IMR-90 (cell line): ENCODE measurements at regions not wholly inside any gene's neighbourhood (a gene's known extent, or its start where the extent isn't known, plus 50 kb on each side); places are given as distances from the start of the nearest gene placed in this dataset.

Experiments
- ATAC-seq: fragments of 200-7000 bp; cut with Tn5 transposase; 2 replicates; pipeline ENCODE4 v1.9.1; 2020; ENCODE audit warnings: low read depth, mild to moderate bottlenecking, moderate library complexity
- BruUV-seq: library from RNA; stranded (reverse); fragments of 400-500 nt; replicated peaks from 2 replicates; lab custom pipeline; 2021; lab: Mats Ljungman, UMichigan
- CTCF ChIA-PET: fragments of 300-600 bp; formaldehyde crosslinking; extraction: SDS; loops from one replicate; lab custom pipeline; 2021; ENCODE audit warnings: antibody characterized with exemption; lab: Yijun Ruan, JAX
- POLR2A ChIA-PET: fragments of 300-600 bp; sonication (Branson Sonifier 250); formaldehyde crosslinking; loops from one replicate; lab custom pipeline; 2022; ENCODE audit warnings: antibody characterized with exemption; ENCODE audit not compliant: unreplicated experiment; lab: Charles Lee
- DNase-seq: peaks from one replicate; pipeline ENCODE4 v3.0.0; 2013
- H2AFZ ChIP-seq: replicated peaks from 2 replicates; pipeline ENCODE3; 2013; ENCODE audit warnings: low read length, mild to moderate bottlenecking; ENCODE audit not compliant: poor library complexity
- H2AK5ac ChIP-seq: 2 replicates; pipeline ENCODE4 v1.6.1; 2013; ENCODE audit warnings: low read depth, low read length, inconsistent platforms
- H2AK9ac ChIP-seq: replicated peaks from 2 replicates; pipeline ENCODE3; 2013; ENCODE audit warnings: mild to moderate bottlenecking, low read depth, low read length, moderate library complexity; ENCODE audit not compliant: poor library complexity
- H2BK120ac ChIP-seq: 2 replicates; pipeline ENCODE4 v1.6.1; 2013; ENCODE audit warnings: low read depth, low read length, inconsistent platforms
- H2BK15ac ChIP-seq: 3 replicates; pipeline ENCODE4 v1.6.1; 2013; ENCODE audit warnings: low read depth, low read length, inconsistent platforms
- H2BK20ac ChIP-seq: 2 replicates; pipeline ENCODE4 v1.6.1; 2013; ENCODE audit warnings: low read depth, mild to moderate bottlenecking, inconsistent platforms, low read length, moderate library complexity
- H2BK5ac ChIP-seq: 2 replicates; pipeline ENCODE4 v1.6.1; 2013; ENCODE audit warnings: mild to moderate bottlenecking, low read depth, low read length, inconsistent platforms; ENCODE audit not compliant: poor library complexity, severe bottlenecking
- H3K14ac ChIP-seq: replicated peaks from 2 replicates; pipeline ENCODE4 v1.6.1; 2013; ENCODE audit warnings: low read depth, low read length, inconsistent platforms
- H3K18ac ChIP-seq: 2 replicates; pipeline ENCODE4 v1.6.1; 2013; ENCODE audit warnings: low read depth, low read length, control low read depth
- H3K23ac ChIP-seq: 2 replicates; pipeline ENCODE4 v1.6.1; 2013; ENCODE audit warnings: low read depth, low read length, inconsistent platforms
- H3K27ac ChIP-seq: 2 replicates; pipeline ENCODE4 v1.5.1; 2013; ENCODE audit warnings: mild to moderate bottlenecking, control low read depth, low read length; ENCODE audit not compliant: insufficient read depth
- H3K27me3 ChIP-seq: 2 replicates; pipeline ENCODE4 v1.6.1; 2013; ENCODE audit warnings: low read length; ENCODE audit not compliant: control insufficient read depth, insufficient read depth
- H3K36me3 ChIP-seq: 2 replicates; pipeline ENCODE4 v1.6.1; 2013; ENCODE audit warnings: low read length, mixed read lengths; ENCODE audit not compliant: control insufficient read depth, insufficient read depth
- H3K4ac ChIP-seq: 2 replicates; pipeline ENCODE4 v1.6.1; 2013; ENCODE audit warnings: low read depth, low read length, inconsistent platforms
- H3K4me1 ChIP-seq: 2 replicates; pipeline ENCODE4 v1.6.1; 2013; ENCODE audit warnings: low read length, mixed read lengths; ENCODE audit not compliant: control insufficient read depth, insufficient read depth
- H3K4me2 ChIP-seq: 2 replicates; pipeline ENCODE4 v1.6.1; 2013; ENCODE audit warnings: low read depth, mild to moderate bottlenecking, control low read depth, low read length, moderate library complexity
- H3K4me3 ChIP-seq: 2 replicates; pipeline ENCODE4 v1.5.1; 2013; ENCODE audit warnings: low read depth, mild to moderate bottlenecking, control low read depth, low read length, moderate library complexity; ENCODE audit not compliant: insufficient read depth
- H3K56ac ChIP-seq: 2 replicates; pipeline ENCODE4 v1.6.1; 2013; ENCODE audit warnings: low read length, inconsistent platforms; ENCODE audit not compliant: insufficient read depth; ENCODE audit errors: extremely low read depth
- H3K79me1 ChIP-seq, 2 experiments: 2 replicates each; pipeline ENCODE4 v1.6.1; 2013; ENCODE audit warnings: low read length in 2 of 2, inconsistent platforms in 1 of 2, low read depth in 1 of 2
- H3K9ac ChIP-seq: 2 replicates; pipeline ENCODE4 v1.6.1; 2013; ENCODE audit warnings: low read depth, low read length, control low read depth
- H3K9me1 ChIP-seq: 2 replicates; pipeline ENCODE4 v1.6.1; 2013; ENCODE audit warnings: low read length, inconsistent platforms; ENCODE audit not compliant: insufficient read depth
- H3K9me3 ChIP-seq: 2 replicates; pipeline ENCODE4 v1.6.1; 2013; ENCODE audit warnings: low read length; ENCODE audit not compliant: control insufficient read depth, insufficient read depth
- H4K20me1 ChIP-seq: 2 replicates; pipeline ENCODE4 v1.6.1; 2013; ENCODE audit warnings: low read length, inconsistent platforms; ENCODE audit not compliant: insufficient read depth
- H4K5ac ChIP-seq: 2 replicates; pipeline ENCODE4 v1.6.1; 2013; ENCODE audit warnings: mild to moderate bottlenecking, low read depth, low read length, control low read depth
- H4K8ac ChIP-seq, 2 experiments: 2 replicates each; pipeline ENCODE4 v1.6.1; 2013; ENCODE audit warnings: low read depth in 2 of 2, low read length in 2 of 2, control low read depth in 1 of 2, inconsistent platforms in 1 of 2
- H4K91ac ChIP-seq: 2 replicates; pipeline ENCODE4 v1.6.1; 2013; ENCODE audit warnings: low read depth, low read length, inconsistent platforms; ENCODE audit not compliant: insufficient read depth
- BHLHE40 ChIP-seq: fragments of 150-350 bp; IDR thresholded peaks from 2 replicates; pipeline ENCODE4 v1.6.1; 2016; ENCODE audit warnings: mild to moderate bottlenecking, low read depth, low read length
- CEBPB ChIP-seq: IDR thresholded peaks from 2 replicates; pipeline ENCODE4 v1.6.1; 2012; ENCODE audit warnings: low read depth, low read length, improper control_type of control experiment
- CHD1 ChIP-seq: IDR thresholded peaks from 2 replicates; pipeline ENCODE4 v1.6.1; 2012; ENCODE audit warnings: low read depth, low read length, improper control_type of control experiment
- FOS ChIP-seq: fragments of 150-350 bp; IDR thresholded peaks from 2 replicates; pipeline ENCODE4 v1.6.1; 2016; ENCODE audit warnings: low read depth, low read length
- MAFK ChIP-seq: IDR thresholded peaks from 2 replicates; pipeline ENCODE4 v1.6.1; 2012; ENCODE audit warnings: low read depth, low read length, improper control_type of control experiment
- MAZ ChIP-seq: IDR thresholded peaks from 2 replicates; pipeline ENCODE4 v1.6.1; 2012; ENCODE audit warnings: low read depth, mild to moderate bottlenecking, low read length, improper control_type of control experiment, moderate library complexity, borderline replicate concordance
- MXI1 ChIP-seq: IDR thresholded peaks from 2 replicates; pipeline ENCODE4 v1.6.1; 2012; ENCODE audit warnings: low read depth, mild to moderate bottlenecking, low read length, moderate library complexity, borderline replicate concordance
- NFE2L2 ChIP-seq: fragments of 150-350 bp; IDR thresholded peaks from 2 replicates; pipeline ENCODE4 v1.6.1; 2016; ENCODE audit warnings: low read depth, mild to moderate bottlenecking, low read length
- POLR2A ChIP-seq: IDR thresholded peaks from 2 replicates; pipeline ENCODE4 v1.6.1; 2012; ENCODE audit warnings: mild to moderate bottlenecking, low read depth, low read length
- RAD21 ChIP-seq: IDR thresholded peaks from 2 replicates; pipeline ENCODE4 v1.6.1; 2012; ENCODE audit warnings: low read length, improper control_type of control experiment
- RCOR1 ChIP-seq: IDR thresholded peaks from 2 replicates; pipeline ENCODE4 v1.6.1; 2012; ENCODE audit warnings: mild to moderate bottlenecking, low read length, improper control_type of control experiment; ENCODE audit not compliant: insufficient replicate concordance
- RFX5 ChIP-seq: IDR thresholded peaks from 2 replicates; pipeline ENCODE4 v1.8.0; 2012; ENCODE audit warnings: low read depth, mild to moderate bottlenecking, low read length, moderate library complexity
- SMC3 ChIP-seq: fragments of 150-350 bp; IDR thresholded peaks from 2 replicates; pipeline ENCODE4 v1.6.1; 2016; ENCODE audit warnings: low read depth, mild to moderate bottlenecking, antibody characterized with exemption, low read length, moderate library complexity
- USF2 ChIP-seq: fragments of 150-350 bp; IDR thresholded peaks from 2 replicates; pipeline ENCODE4 v1.6.1; 2017; ENCODE audit warnings: mild to moderate bottlenecking, antibody characterized with exemption, low read length, low read depth
- WGBS, 2 experiments: methylation state at CpG; one replicate each; pipeline versions ENCODE4 v1.1.5 to v1.1.7; 2013; ENCODE audit warnings: missing lambda C conversion rate in 2 of 2; ENCODE audit not compliant: insufficient read length in 1 of 2; ENCODE audit errors: extremely low coverage in 2 of 2; 5-methylcytosine and 5-hydroxymethylcytosine counted together
- dilution Hi-C: fragments of 300-500 bp; cut with HindIII; formaldehyde crosslinking; loops from one replicate; pipeline ENCODE4 v1.14.3; 2018; ENCODE audit warnings: low sequenced_read_pairs; ENCODE audit not compliant: unreplicated experiment
- in situ Hi-C: fragments of 300-500 bp; cut with MboI; formaldehyde crosslinking; loops from 3 replicates; pipeline ENCODE4 v1.14.3; 2019; ENCODE audit warnings: low sequenced_read_pairs, inconsistent platforms, mixed read lengths
- intact Hi-C: fragments of 100-400 bp; cut with micrococcal nuclease; formaldehyde crosslinking; loops from 2 replicates; pipeline ENCODE4 v1.10.0; 2022
- TF ChIP-seq, protein P1 (sequence below): fragments of 150-350 bp; IDR thresholded peaks from 2 replicates; pipeline ENCODE4 v1.6.1; 2016; ENCODE audit warnings: low read depth, mild to moderate bottlenecking, low read length, moderate library complexity, borderline replicate concordance
- TF ChIP-seq, protein P2 (sequence below): conservative IDR thresholded peaks from 2 replicates; pipeline ENCODE4 v1.5.1; 2012; ENCODE audit warnings: mild to moderate bottlenecking, low read depth, low read length, improper control_type of control experiment

DNA sequence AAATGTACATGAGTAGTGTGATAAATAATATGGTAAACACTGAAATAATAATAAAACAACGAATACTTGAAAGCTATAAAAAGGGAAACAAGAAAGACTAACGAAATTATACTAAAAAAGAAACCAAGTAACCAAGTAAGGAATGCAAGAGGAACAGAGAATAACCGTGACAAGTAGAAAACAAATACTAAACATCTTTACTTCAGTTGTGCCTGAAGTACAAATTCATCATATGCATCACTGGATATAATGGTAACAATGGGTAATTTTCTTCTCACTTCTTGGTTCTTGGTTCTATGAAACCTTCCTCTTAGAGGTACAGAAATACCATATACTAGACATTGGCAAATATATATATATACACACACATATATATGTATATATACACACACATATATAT, 1093.6 kb upstream of the B3GALT2 start:
- H2BK15ac ChIP-seq = no peak overlapping the region
- H3K4me3 ChIP-seq = no peak overlapping the region
- no peak overlapping the region for H2AK9ac ChIP-seq
- in situ Hi-C loops = loop anchor here (25.0 kb wide), 1 partner anchor 1093 kb away; the partner anchor contains the start of gene B3GALT2
- no peak overlapping the region for H3K56ac ChIP-seq
- no peaks in the 10 kb centered on the region for H3K9me3 ChIP-seq
- no peak overlapping the region for H4K5ac ChIP-seq
- no peak overlapping the region for H2BK5ac ChIP-seq
- no peak overlapping the region for H3K14ac ChIP-seq
- no peaks in the 10 kb centered on the region for H3K36me3 ChIP-seq
- intact Hi-C loops = no loop called here
- H2BK20ac ChIP-seq = no peak overlapping the region
- no peaks in the 10 kb centered on the region for H3K9me1 ChIP-seq
- H4K20me1 ChIP-seq = no peaks in the 10 kb centered on the region
- ATAC-seq (no peak), DNase-seq (no peak)
- WGBS, 2 experiments = no CpG with 5 or more reads among the region's 3 CpGs
- dilution Hi-C loops = no loop called here
- H3K18ac ChIP-seq = no peak overlapping the region
- H4K91ac ChIP-seq = no peak overlapping the region
- H3K4me2 ChIP-seq = no peak overlapping the region
- H3K4ac ChIP-seq = no peak overlapping the region
- H2BK120ac ChIP-seq = no peak overlapping the region
- no TSS peak for BruUV-seq
- no peaks in the 10 kb centered on the region for H3K27me3 ChIP-seq
- H4K8ac ChIP-seq = no peak overlapping the region
- H3K4me1 ChIP-seq = no peaks in the 10 kb centered on the region
- no peak overlapping the region for H2AFZ ChIP-seq
- H2AK5ac ChIP-seq = no peak overlapping the region
- H3K79me1 ChIP-seq = no peaks in the 10 kb centered on the region
- TF ChIP-seq NFE2L2 = no peak
- TF ChIP-seq, protein P1, sequence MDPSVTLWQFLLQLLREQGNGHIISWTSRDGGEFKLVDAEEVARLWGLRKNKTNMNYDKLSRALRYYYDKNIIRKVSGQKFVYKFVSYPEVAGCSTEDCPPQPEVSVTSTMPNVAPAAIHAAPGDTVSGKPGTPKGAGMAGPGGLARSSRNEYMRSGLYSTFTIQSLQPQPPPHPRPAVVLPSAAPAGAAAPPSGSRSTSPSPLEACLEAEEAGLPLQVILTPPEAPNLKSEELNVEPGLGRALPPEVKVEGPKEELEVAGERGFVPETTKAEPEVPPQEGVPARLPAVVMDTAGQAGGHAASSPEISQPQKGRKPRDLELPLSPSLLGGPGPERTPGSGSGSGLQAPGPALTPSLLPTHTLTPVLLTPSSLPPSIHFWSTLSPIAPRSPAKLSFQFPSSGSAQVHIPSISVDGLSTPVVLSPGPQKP = no peak
- TF ChIP-seq RFX5 = no peak
- no peak for TF ChIP-seq USF2
- no peak for TF ChIP-seq MXI1
- no peak for TF ChIP-seq MAFK
- no peak for TF ChIP-seq MAZ
- TF ChIP-seq RAD21 = no peak
- no peak for TF ChIP-seq FOS
- TF ChIP-seq SMC3 = no peak
- TF ChIP-seq CHD1 = no peak
- TF ChIP-seq, protein P2, sequence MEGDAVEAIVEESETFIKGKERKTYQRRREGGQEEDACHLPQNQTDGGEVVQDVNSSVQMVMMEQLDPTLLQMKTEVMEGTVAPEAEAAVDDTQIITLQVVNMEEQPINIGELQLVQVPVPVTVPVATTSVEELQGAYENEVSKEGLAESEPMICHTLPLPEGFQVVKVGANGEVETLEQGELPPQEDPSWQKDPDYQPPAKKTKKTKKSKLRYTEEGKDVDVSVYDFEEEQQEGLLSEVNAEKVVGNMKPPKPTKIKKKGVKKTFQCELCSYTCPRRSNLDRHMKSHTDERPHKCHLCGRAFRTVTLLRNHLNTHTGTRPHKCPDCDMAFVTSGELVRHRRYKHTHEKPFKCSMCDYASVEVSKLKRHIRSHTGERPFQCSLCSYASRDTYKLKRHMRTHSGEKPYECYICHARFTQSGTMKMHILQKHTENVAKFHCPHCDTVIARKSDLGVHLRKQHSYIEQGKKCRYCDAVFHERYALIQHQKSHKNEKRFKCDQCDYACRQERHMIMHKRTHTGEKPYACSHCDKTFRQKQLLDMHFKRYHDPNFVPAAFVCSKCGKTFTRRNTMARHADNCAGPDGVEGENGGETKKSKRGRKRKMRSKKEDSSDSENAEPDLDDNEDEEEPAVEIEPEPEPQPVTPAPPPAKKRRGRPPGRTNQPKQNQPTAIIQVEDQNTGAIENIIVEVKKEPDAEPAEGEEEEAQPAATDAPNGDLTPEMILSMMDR = no peak
- TF ChIP-seq POLR2A = no peak
- TF ChIP-seq BHLHE40 = no peak
- TF ChIP-seq CEBPB = no peak
- TF ChIP-seq RCOR1 = no peak
- no peak overlapping the region for H3K27ac ChIP-seq
- ChIA-PET POLR2A (no interaction called here), CTCF (no interaction called here)
- H3K23ac ChIP-seq = no peak overlapping the region
- H3K9ac ChIP-seq = no peak overlapping the region
